Vagina (tissue), 2 donors: ENCODE measurements at regions not wholly inside any gene's neighbourhood (a gene's known extent, or its start where the extent isn't known, plus 50 kb on each side); places are given as distances from the start of the nearest gene placed in this dataset.

Experiments
- DNase-seq, 2 donors: peaks; one replicate each; pipeline ENCODE4 v3.0.0-alpha.2; 2017; ENCODE audit errors: extremely low spot score in 2 of 2
- H3K27ac ChIP-seq: fragments of 200-600 bp; sonication (generic); one replicate; pipeline ENCODE4 v1.5.1; 2019
- H3K27me3 ChIP-seq: fragments of 200-600 bp; sonication (generic); one replicate; pipeline ENCODE4 v1.5.1; 2019
- H3K36me3 ChIP-seq, 2 donors: fragments of 200-600 bp; sonication (generic); one replicate each; pipeline ENCODE4 v1.5.1; 2017 to 2019
- H3K4me1 ChIP-seq: fragments of 200-600 bp; sonication (generic); one replicate; pipeline ENCODE4 v1.5.1; 2019
- H3K4me3 ChIP-seq, 2 donors: fragments of 200-600 bp; sonication (generic); 1 replicate in 1 of 2; 2 replicates in 1 of 2; pipeline ENCODE4 v1.5.1; 2016 to 2019
- H3K9me3 ChIP-seq: fragments of 200-600 bp; sonication (generic); one replicate; pipeline ENCODE4 v1.5.1; 2019
- CTCF ChIP-seq, 3 experiments: fragments of 450-650 bp in 2 of 3; fragments of 200-600 bp in 1 of 3; sonication (generic) in 1 of 3; IDR thresholded peaks; one replicate each; pipeline ENCODE4 v1.5.1; 2017 to 2019; ENCODE audit warnings: antibody characterized with exemption in 3 of 3, mild to moderate bottlenecking in 2 of 3, moderate library complexity in 2 of 3
- POLR2A ChIP-seq, 2 donors: fragments of 450-650 bp; IDR thresholded peaks; one replicate each; pipeline ENCODE4 v1.6.1; 2017; ENCODE audit warnings: antibody characterized with exemption in 2 of 2, mild to moderate bottlenecking in 2 of 2, moderate library complexity in 2 of 2
- POLR2AphosphoS5 ChIP-seq, 2 donors: sonication (generic); formaldehyde crosslinking; IDR thresholded peaks; one replicate each; pipeline ENCODE4 v1.9.0; 2017; ENCODE audit warnings: antibody characterized with exemption in 2 of 2, mild to moderate bottlenecking in 2 of 2, low read depth in 1 of 2; ENCODE audit not compliant: insufficient read depth in 1 of 2
- intact Hi-C: fragments of 100-400 bp; cut with DNase I; formaldehyde crosslinking; loops from one replicate; pipeline ENCODE4 v1.15.1; 2023

DNA sequence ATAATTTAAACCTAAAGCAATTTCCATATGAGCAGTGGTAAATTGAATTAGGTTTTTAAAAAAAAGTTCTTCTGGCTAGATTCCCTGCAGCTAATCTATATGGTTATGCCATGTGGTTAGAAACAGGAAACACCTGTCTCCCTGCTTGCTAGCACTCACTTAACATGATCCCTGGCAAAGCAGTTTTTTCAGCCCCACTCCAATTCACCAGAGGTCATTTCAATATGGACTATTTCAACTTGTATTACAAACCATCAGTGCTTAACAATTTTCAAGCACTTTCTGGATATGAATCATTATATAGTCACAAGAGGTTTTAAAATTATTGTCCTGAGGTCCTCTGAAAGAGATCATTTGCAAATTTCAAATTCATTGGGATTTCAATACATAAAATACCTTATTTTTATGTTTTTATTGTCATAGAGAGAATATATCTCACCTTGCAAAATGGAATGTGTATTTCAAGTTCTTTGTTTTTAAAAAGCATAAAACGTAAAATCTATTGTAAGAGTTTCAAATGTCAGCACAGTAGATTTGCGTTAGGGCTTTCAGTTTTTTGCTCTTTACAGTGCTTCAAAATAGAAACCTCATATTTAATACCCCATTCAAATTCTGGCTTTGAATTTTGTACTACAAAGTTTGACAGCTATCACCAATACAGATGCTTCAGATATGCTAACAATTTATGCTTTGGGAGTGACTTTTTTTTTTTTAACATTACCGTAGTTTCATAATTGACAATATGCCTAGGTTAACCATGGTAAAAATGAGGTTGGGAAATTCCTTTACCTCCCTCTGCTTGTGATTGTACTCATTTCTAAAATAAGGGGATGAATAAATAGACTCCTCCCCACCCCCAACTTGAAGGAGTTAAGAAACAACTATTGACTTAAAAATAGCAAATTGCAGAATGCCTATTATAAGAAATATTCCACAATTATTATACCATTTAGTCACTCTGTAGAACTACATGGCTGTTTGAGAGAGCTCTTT lies 117.5 kb upstream of the HGF start:
- Histone ChIP-seq H3K36me3 (no peaks in the 10 kb centered on the region), H3K4me3 (no peak overlapping the region), H3K9me3 (no peaks in the 10 kb centered on the region), H3K27me3 (no peaks in the 10 kb centered on the region), H3K4me1 (no peaks in the 10 kb centered on the region), H3K27ac (no peak overlapping the region)
- intact Hi-C loops, result no loop called here
- TF ChIP-seq CTCF (IDR thresholded peaks at IDR 0.05) (no peak), POLR2A (IDR thresholded peaks at IDR 0.05) (no peak), POLR2AphosphoS5 (IDR thresholded peaks at IDR 0.05; ENCODE audit: insufficient read depth in 1 of 2, low read depth in 1 of 2) (no peak)
- no peak for DNase-seq

DNA sequence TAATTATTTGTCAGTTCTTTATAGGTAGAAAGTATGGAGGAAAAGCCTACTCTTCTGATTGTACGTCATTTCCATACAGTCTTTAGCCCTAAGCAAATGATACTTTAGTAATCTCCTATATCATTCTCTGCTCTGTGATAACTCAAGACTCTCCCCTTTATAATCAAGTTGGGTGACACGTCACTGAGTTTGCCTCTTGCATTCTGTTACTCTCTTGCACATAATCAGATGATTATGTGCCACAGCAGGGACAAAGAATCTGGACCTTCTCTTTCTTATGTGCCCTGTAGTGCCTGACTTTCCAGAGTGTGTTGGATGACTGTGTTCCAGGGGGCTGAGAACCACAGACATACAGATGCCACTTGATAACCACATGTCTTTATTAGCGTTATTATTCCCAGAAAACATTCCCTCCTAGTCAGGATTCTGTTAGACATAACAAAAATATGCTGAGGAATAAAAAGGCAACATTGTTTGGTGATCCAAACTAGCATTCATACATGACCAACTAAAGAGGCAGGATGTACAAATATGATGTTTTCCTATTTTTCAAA lies 116.4 kb upstream of the HGF start:
- TF ChIP-seq POLR2A (IDR thresholded peaks at IDR 0.05) (no peak), CTCF (IDR thresholded peaks at IDR 0.05) (no peak)

GRCh38 chr7:81884817-81885216 lies 115.0 kb upstream of the HGF start:
- H3K4me1 ChIP-seq, result no peaks in the 10 kb centered on the region
- H3K27ac ChIP-seq, result no peak overlapping the region
- DNase-seq, result no peak
- no peak overlapping the region for H3K4me3 ChIP-seq
- TF ChIP-seq POLR2AphosphoS5 (IDR thresholded peaks at IDR 0.05; ENCODE audit: insufficient read depth in 1 of 2, low read depth in 1 of 2), result no peak
- no peak for TF ChIP-seq POLR2A (IDR thresholded peaks at IDR 0.05)
- TF ChIP-seq CTCF (IDR thresholded peaks at IDR 0.05), result no peak
- no peaks in the 10 kb centered on the region for H3K9me3 ChIP-seq
- no peaks in the 10 kb centered on the region for H3K36me3 ChIP-seq
- H3K27me3 ChIP-seq, result no peaks in the 10 kb centered on the region
- intact Hi-C loops, result no loop called here

More for the DNA sequence above, 116.4 kb upstream of the HGF start:
- no peak for DNase-seq
- intact Hi-C loops, result no loop called here
- H3K9me3 ChIP-seq, result no peaks in the 10 kb centered on the region
- no peak overlapping the region for H3K4me3 ChIP-seq
- H3K4me1 ChIP-seq, result no peaks in the 10 kb centered on the region
- no peak overlapping the region for H3K27ac ChIP-seq
- no peaks in the 10 kb centered on the region for H3K27me3 ChIP-seq
- H3K36me3 ChIP-seq, result no peaks in the 10 kb centered on the region

DNA sequence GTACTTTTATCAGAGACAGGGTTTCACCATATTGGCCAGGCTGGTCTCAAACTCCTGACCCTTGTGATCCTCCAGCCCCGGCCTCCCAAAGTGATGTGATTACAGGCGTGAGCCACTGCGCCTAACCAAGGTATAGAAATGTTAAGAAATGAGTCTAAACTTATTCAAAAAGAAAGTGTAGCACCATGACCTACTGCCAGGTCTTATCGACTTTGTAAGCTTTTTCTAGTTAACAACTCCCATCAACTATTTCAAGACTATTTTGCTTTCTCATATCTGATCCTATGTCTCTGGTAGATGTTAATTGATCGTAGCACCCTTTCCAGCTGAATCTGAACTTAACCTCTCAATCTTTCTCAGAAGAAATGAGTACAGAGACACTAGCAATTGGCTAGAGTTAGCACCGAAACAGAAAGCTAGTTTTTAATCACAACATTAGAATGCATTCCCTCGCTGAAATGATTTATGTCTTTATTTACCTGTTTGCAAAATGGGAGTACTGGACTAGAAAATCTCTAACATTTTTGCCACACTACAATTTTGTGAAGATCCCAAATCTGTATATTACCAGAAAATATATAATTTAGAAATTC lies 114.0 kb upstream of the HGF start:
- Histone ChIP-seq H3K4me3 (no peak overlapping the region), H3K36me3 (no peaks in the 10 kb centered on the region), H3K27me3 (no peaks in the 10 kb centered on the region), H3K27ac (no peak overlapping the region), H3K4me1 (no peaks in the 10 kb centered on the region), H3K9me3 (no peaks in the 10 kb centered on the region)
- TF ChIP-seq POLR2AphosphoS5 (IDR thresholded peaks at IDR 0.05; ENCODE audit: insufficient read depth in 1 of 2, low read depth in 1 of 2) (no peak), POLR2A (IDR thresholded peaks at IDR 0.05) (no peak), CTCF (IDR thresholded peaks at IDR 0.05) (no peak)
- DNase-seq, result no peak
- intact Hi-C loops, result no loop called here
